GM18861 (cell line): ENCODE measurements at regions not wholly inside any gene's neighbourhood (a gene's known extent, or its start where the extent isn't known, plus 50 kb on each side); places are given as distances from the start of the nearest gene placed in this dataset.

Source experiments
- ATAC-seq: cut with Tn5 transposase; IDR thresholded peaks from one replicate; pipeline ENCODE4 v1.9.1; 2021; ENCODE audit not compliant: unreplicated experiment

- ATAC-seq = no peak
Measured at GRCh38 chr20:22470620-22471026, 113.7 kb downstream of the FOXA2 start.

DNA sequence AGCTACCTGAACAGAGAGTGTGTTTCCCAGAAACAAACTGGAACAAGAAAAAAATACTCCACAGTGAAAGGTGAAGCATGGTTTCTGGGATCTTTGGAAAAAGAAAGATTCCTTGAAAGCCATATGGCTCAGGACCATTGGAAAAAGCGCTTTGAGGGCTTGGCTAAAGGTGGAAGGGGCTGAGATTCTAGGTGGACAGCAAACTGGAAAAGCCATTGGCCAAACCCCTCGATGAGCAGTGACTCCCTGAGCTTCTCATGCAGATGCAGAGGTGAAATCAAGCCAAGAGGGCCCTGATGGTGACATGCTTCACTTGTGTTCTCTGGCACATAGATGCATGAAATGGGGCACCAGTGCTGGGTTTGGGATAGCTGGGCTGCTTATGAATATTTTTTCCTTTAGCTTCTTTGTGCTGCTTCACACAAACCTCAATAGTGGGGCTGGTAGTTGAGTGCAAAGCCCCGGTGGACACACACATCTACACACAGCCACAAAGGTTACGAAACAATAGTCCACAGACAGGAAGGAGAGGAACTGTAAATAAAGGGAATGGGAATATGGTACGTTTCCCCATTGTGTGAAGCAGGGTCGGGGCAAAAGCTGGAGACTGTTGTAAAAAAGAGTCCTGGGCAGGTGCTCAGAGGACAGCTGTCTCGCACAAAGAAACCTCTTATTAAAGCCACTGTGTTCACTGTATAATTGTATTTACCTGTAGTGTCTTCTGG lies 117.8 kb downstream of the FOXA2 start:
- ATAC-seq = no peak

GRCh38 chr20:22465622-22466446 lies 118.5 kb downstream of the FOXA2 start:
- ATAC-seq = no peak

- no peak for ATAC-seq
Measured at GRCh38 chr20:22464312-22465003, 119.9 kb downstream of the FOXA2 start.

GRCh38 chr20:22462975-22463914 lies 121.1 kb downstream of the FOXA2 start:
- ATAC-seq = no peak

GRCh38 chr20:22460803-22461202 lies 123.6 kb downstream of the FOXA2 start:
- ATAC-seq = no peak

- ATAC-seq = no peak
Measured at GRCh38 chr20:22460231-22460630, 124.1 kb downstream of the FOXA2 start.

GRCh38 chr20:22459754-22460153 lies 124.6 kb downstream of the FOXA2 start:
- ATAC-seq = no peak

- ATAC-seq = no peak
Measured at GRCh38 chr20:22456109-22456508, 128.3 kb downstream of the FOXA2 start.

DNA sequence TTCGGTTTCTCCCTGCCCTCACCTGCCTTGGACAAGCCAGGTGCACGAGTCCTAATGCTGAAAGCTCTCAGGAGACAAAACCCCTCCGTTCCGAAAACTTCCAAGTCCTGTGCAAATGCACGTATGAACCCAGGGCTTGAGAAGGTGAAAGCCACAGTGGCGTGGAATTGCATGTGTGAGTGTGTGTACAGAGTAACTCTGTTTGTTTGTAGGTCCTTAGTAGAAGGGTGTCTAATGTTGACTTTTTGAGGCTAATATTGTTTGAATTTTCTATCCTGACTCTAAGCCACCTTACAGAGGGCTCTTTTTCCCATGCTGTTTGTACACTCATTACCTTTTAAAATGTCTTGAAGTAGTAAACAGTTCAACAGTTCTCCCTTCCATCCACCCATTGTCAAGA lies 129.1 kb downstream of the FOXA2 start:
- no peak for ATAC-seq

DNA sequence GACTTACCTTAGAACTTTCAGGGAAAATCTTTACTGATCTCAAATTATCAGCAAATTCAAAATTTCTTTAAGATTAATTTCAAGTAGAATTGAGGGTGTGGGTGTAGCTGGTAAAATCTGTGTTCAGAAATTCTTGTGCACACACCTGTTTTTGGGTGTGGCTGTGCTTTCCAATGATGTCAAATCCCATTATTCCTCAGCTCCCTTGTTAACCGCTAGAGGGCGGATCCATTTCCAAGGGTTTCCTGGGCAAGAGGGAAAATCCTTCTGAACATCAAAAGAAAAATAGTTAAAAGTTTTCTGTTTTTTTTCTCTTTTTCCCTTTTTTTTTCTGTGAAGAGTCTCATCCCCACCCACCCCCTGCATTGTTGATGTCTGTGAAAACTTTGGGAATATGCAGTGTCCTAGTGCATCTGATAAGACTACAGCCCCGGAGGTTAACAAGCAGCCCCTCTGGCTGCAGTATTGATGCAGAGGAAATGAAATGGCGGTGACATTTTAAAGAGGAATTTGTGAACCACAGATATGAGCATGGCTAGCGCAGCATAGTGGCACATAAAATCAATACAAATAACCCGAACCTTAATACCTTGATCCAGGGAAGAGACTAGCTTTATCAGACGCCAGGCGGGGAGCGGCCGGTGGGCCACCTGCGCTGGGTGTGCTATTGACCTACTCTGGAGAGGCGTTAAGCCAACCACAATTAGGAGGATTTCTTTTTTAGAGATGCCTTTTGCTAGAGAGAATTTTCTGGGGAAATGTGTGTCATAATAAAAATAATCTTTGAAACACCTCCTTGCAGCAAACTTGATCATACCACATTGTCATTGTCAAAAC lies 130.9 kb downstream of the FOXA2 start:
- ATAC-seq = no peak

DNA sequence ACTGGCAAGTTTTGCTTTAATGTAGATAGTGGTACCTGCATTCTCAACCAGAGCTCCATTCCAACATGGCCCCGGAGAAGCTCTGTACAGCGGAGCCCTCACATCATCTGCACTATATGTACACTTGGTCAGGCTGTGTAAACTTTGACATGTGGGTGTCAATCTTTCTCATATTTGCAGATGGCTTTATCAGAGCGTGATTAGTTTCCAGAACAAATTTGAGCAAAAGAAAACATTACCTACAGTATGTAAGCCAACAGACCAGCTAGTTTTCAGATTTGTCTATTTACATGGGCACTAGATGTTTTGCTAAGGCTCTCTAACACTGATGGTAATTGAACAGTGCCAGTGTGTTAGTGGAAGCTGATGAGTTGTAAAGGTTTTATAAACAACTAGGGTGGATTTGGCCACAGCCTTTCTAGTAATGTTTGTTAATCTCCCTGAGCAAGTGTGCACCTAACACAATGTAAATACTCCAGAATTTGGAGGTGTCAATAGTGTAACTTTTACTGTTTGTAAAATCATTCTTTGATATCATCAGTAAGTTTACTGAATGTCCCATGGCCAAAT lies 131.8 kb downstream of the FOXA2 start:
- no peak for ATAC-seq

DNA sequence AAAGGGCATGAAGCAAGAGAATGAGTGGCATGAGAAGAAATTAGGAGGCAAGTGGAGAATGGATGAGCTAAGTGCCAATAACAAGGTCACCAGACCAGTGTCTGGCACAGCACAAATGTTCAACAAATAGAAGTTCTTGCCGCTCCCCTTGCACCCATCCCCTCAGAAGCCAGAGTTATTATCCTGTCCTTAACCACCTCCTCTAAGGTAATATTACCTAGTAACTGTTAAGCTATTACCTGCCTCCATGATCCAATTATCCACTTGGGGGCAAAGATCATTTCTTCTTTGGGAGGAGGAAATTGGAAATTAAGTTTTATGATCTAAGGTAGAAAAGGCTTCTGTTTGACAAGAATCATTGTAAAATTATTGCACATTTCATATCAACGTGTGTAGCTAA lies 133.8 kb downstream of the FOXA2 start:
- ATAC-seq = no peak

GRCh38 chr20:22449188-22449973 lies 135.0 kb downstream of the FOXA2 start:
- ATAC-seq = no peak

DNA sequence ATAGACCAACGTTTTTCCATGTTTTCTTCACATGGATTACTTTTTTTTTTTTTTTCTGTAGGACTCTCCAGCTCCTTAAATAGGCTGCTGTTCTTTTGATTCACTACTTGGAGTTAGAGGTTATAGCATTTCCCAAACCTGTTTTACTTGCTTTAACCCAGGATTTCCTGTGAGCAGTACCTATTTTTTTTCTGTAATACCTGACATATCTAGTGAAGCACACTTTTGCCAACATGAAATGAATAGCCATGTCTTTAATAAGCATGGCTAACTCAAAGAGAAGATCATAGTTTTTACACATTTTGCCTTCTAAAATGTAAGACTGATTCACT lies 137.0 kb downstream of the FOXA2 start:
- no peak for ATAC-seq

- ATAC-seq = no peak
Measured at GRCh38 chr20:22446613-22447446, 137.5 kb downstream of the FOXA2 start.

GRCh38 chr20:22442318-22442717 lies 142.1 kb downstream of the FOXA2 start:
- no peak for ATAC-seq

DNA sequence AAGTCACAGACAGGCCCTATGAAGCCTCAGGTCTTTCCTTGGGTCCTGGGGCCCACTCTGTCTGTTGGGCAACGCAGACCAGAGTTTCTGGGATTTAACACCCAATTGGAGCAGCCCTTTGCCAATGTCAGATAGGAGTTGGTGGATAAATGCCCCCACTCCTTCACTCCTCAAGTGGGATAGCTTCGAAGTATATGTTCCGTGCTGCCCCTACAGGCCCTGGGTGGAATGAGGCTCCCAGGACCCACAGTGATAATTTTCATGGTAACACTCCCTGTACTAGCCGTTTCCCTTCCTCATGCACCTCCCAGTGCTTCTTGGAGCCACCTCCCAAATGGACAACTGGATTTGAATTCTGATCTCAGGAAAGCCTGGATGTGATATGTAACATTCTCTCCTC lies 145.4 kb downstream of the FOXA2 start:
- ATAC-seq = no peak
